DOHH2 (cell line): ENCODE measurements at regions not wholly inside any gene's neighbourhood (a gene's known extent, or its start where the extent isn't known, plus 50 kb on each side); places are given as distances from the start of the nearest gene placed in this dataset.

Source experiments
- H3F3A ChIP-seq: fragments of 200-600 bp; sonication (generic), shearing (Covaris generic); 2 replicates; pipeline ENCODE4 v1.6.0; 2016; ENCODE audit warnings: antibody characterized with exemption, mild to moderate bottlenecking; ENCODE audit not compliant: control insufficient read depth, insufficient read depth
- H3K27ac ChIP-seq: fragments of 200-600 bp; sonication (generic); 2 replicates; pipeline ENCODE4 v1.5.1; 2014; ENCODE audit warnings: low read depth, mild to moderate bottlenecking, low read length, moderate library complexity
- H3K27me3 ChIP-seq: fragments of 200-600 bp; sonication (generic); 2 replicates; pipeline ENCODE4 v1.6.1; 2014; ENCODE audit warnings: mild to moderate bottlenecking, low read length, mixed read lengths; ENCODE audit not compliant: control insufficient read depth
- H3K36me3 ChIP-seq: fragments of 200-600 bp; sonication (generic); 2 replicates; pipeline ENCODE4 v1.6.1; 2014; ENCODE audit warnings: mild to moderate bottlenecking, low read length, moderate library complexity, mixed read lengths; ENCODE audit not compliant: control insufficient read depth
- H3K4me1 ChIP-seq: fragments of 200-600 bp; sonication (generic); 2 replicates; pipeline ENCODE4 v1.6.1; 2014; ENCODE audit warnings: mild to moderate bottlenecking, low read length, mixed read lengths; ENCODE audit not compliant: control insufficient read depth
- H3K4me2 ChIP-seq: fragments of 200-600 bp; sonication (generic); 2 replicates; pipeline ENCODE4 v1.6.0; 2014; ENCODE audit warnings: mild to moderate bottlenecking, low read length, moderate library complexity
- H3K4me3 ChIP-seq: fragments of 200-600 bp; sonication (generic); 2 replicates; pipeline ENCODE4 v1.5.1; 2014; ENCODE audit warnings: mild to moderate bottlenecking, low read length, mixed read lengths
- H3K79me2 ChIP-seq: fragments of 200-600 bp; sonication (generic); 2 replicates; pipeline ENCODE4 v1.6.1; 2014; ENCODE audit warnings: mild to moderate bottlenecking, low read length, mixed read lengths; ENCODE audit not compliant: control insufficient read depth
- H3K9me2 ChIP-seq: fragments of 200-600 bp; sonication (generic); replicated peaks from 2 replicates; pipeline ENCODE4 v1.6.1; 2014; ENCODE audit warnings: mild to moderate bottlenecking, low read length, mixed read lengths; ENCODE audit not compliant: control insufficient read depth
- H3K9me3 ChIP-seq: fragments of 200-600 bp; sonication (generic); 2 replicates; pipeline ENCODE4 v1.6.1; 2014; ENCODE audit warnings: antibody characterized with exemption, low read length, mixed read lengths; ENCODE audit not compliant: control insufficient read depth, insufficient read depth
- H4K20me1 ChIP-seq: fragments of 200-600 bp; sonication (generic); 2 replicates; pipeline ENCODE4 v1.6.0; 2014; ENCODE audit warnings: low read depth, mild to moderate bottlenecking, antibody characterized with exemption, low read length, moderate library complexity; ENCODE audit not compliant: control insufficient read depth, insufficient read depth
- CTCF ChIP-seq: fragments of 200-600 bp; sonication (generic); IDR thresholded peaks from one replicate; pipeline ENCODE4 v1.5.1; 2014; ENCODE audit warnings: antibody characterized with exemption, mild to moderate bottlenecking, low read depth, low read length; ENCODE audit not compliant: poor library complexity, severe bottlenecking
- EZH2phosphoT487 ChIP-seq: fragments of 200-600 bp; sonication (generic); IDR thresholded peaks from 2 replicates; pipeline ENCODE4 v1.6.1; 2017; ENCODE audit warnings: borderline replicate concordance, mild to moderate bottlenecking, antibody characterized with exemption, low read length, moderate library complexity, mixed read lengths

- TF ChIP-seq EZH2phosphoT487 (no peak), CTCF (no peak)
- no peaks in the 10 kb centered on the region for H3K9me2 ChIP-seq
- H3K27ac ChIP-seq: no peak overlapping the region
- no peaks in the 10 kb centered on the region for H3F3A ChIP-seq
- H3K79me2 ChIP-seq: no peaks in the 10 kb centered on the region
- H3K36me3 ChIP-seq: no peaks in the 10 kb centered on the region
- H3K27me3 ChIP-seq: no peaks in the 10 kb centered on the region
- H3K9me3 ChIP-seq: no peaks in the 10 kb centered on the region
- no peaks in the 10 kb centered on the region for H3K4me1 ChIP-seq
- H4K20me1 ChIP-seq: no peaks in the 10 kb centered on the region
- no peak overlapping the region for H3K4me2 ChIP-seq
- no peak overlapping the region for H3K4me3 ChIP-seq
Measured at GRCh38 chr3:4015426-4015825, 216.2 kb downstream of the LRRN1 start.

- H3K4me2 ChIP-seq: no peak overlapping the region
- no peaks in the 10 kb centered on the region for H3K4me1 ChIP-seq
- H3K27ac ChIP-seq: no peak overlapping the region
- no peaks in the 10 kb centered on the region for H3K9me2 ChIP-seq
- no peaks in the 10 kb centered on the region for H3K79me2 ChIP-seq
- no peak overlapping the region for H3K4me3 ChIP-seq
- no peaks in the 10 kb centered on the region for H3K36me3 ChIP-seq
- H3F3A ChIP-seq: no peaks in the 10 kb centered on the region
- no peaks in the 10 kb centered on the region for H4K20me1 ChIP-seq
- TF ChIP-seq EZH2phosphoT487: no peak
- no peak for TF ChIP-seq CTCF
- no peaks in the 10 kb centered on the region for H3K9me3 ChIP-seq
- no peaks in the 10 kb centered on the region for H3K27me3 ChIP-seq
Measured at GRCh38 chr3:4019501-4019900, 220.3 kb downstream of the LRRN1 start.

- Histone ChIP-seq H3K79me2 (no peaks in the 10 kb centered on the region), H3K27me3 (no peaks in the 10 kb centered on the region), H3K9me3 (no peaks in the 10 kb centered on the region), H3K4me3 (no peak overlapping the region), H4K20me1 (no peaks in the 10 kb centered on the region), H3K36me3 (no peaks in the 10 kb centered on the region), H3K4me1 (no peaks in the 10 kb centered on the region), H3K4me2 (no peak overlapping the region), H3F3A (no peaks in the 10 kb centered on the region), H3K27ac (no peak overlapping the region), H3K9me2 (no peaks in the 10 kb centered on the region)
- no peak for TF ChIP-seq CTCF
- TF ChIP-seq EZH2phosphoT487: no peak
Measured at GRCh38 chr3:4021162-4021561, 221.9 kb downstream of the LRRN1 start.

GRCh38 chr3:4029135-4029534 lies 229.9 kb downstream of the LRRN1 start:
- H3K9me3 ChIP-seq: no peaks in the 10 kb centered on the region
- H3K27me3 ChIP-seq: no peaks in the 10 kb centered on the region
- no peak overlapping the region for H3K4me3 ChIP-seq
- TF ChIP-seq CTCF (no peak), EZH2phosphoT487 (no peak)
- no peaks in the 10 kb centered on the region for H3K79me2 ChIP-seq
- no peaks in the 10 kb centered on the region for H3K9me2 ChIP-seq
- H4K20me1 ChIP-seq: no peaks in the 10 kb centered on the region
- no peaks in the 10 kb centered on the region for H3K4me1 ChIP-seq
- H3F3A ChIP-seq: no peaks in the 10 kb centered on the region
- H3K27ac ChIP-seq: no peak overlapping the region
- no peaks in the 10 kb centered on the region for H3K36me3 ChIP-seq
- H3K4me2 ChIP-seq: no peak overlapping the region
